Effector memory CD8-positive, alpha-beta T cell (primary cell): ENCODE measurements at regions not wholly inside any gene's neighbourhood (a gene's known extent, or its start where the extent isn't known, plus 50 kb on each side); places are given as distances from the start of the nearest gene placed in this dataset.
"Not testable (repeated sequence)": the region's sequence is repeated elsewhere in the genome, so short reads cannot be mapped to it uniquely, and the experiment has no call there.

Experiments used
- ATAC-seq: fragments of 150-1000 bp; cut with Tn5 transposase; replicated peaks from 2 replicates; pipeline ENCODE4 v1.10.0; 2021; ENCODE audit warnings: mild to moderate bottlenecking, moderate library complexity
- DNase-seq, 3 experiments: peaks; one replicate each; pipeline ENCODE4 v3.0.0; 2021
- H3K27ac Mint-ChIP-seq, 2 donors: one replicate each; pipeline ENCODE4 v1.8.0; 2022; ENCODE audit warnings: mild to moderate bottlenecking in 2 of 2, mixed read lengths in 2 of 2, moderate library complexity in 2 of 2
- H3K27me3 Mint-ChIP-seq, 2 donors: one replicate each; pipeline ENCODE4 v1.8.0; 2022; ENCODE audit warnings: mixed read lengths in 2 of 2
- H3K36me3 Mint-ChIP-seq: one replicate; pipeline ENCODE4 v1.8.0; 2022; ENCODE audit warnings: mild to moderate bottlenecking, moderate library complexity, mixed read lengths; ENCODE audit not compliant: insufficient read depth
- H3K4me1 Mint-ChIP-seq, 2 donors: one replicate each; pipeline ENCODE4 v1.8.0; 2022; ENCODE audit warnings: low read depth in 2 of 2, mixed read lengths in 2 of 2
- H3K4me3 Mint-ChIP-seq, 2 donors: one replicate each; pipeline ENCODE4 v1.8.0; 2022; ENCODE audit warnings: mild to moderate bottlenecking in 2 of 2, mixed read lengths in 2 of 2, moderate library complexity in 2 of 2
- H3K9me3 Mint-ChIP-seq, 2 donors: one replicate each; pipeline ENCODE4 v1.8.0; 2022; ENCODE audit warnings: mixed read lengths in 2 of 2

DNA sequence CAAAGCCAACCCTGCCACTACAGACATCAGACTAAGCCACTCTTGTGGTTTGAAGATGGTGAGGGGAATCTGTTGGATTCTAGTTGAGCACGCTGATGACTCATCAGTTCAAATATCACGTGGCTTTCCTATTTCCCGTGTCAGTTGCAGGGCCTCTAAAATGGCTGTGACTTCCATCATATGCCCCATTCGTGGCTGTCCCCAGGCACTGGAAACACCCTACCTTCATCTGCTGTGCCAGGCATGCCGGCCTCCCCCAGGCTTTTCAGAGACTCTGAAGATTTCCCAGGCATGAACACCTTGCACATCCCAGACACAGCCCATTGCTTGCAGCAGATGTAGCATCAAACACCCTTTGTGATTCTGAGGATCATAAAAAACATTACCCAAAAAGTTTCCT lies 659.9 kb downstream of the UQCRFS1 start:
- Mint-ChIP-seq H3K4me3 (no peak overlapping the region), H3K36me3 (no peaks in the 10 kb centered on the region), H3K27me3 (no peaks in the 10 kb centered on the region), H3K27ac (no peak overlapping the region), H3K4me1 (peaks cover 3 to 16% of the 10 kb centered on the region in 2 donors), H3K9me3 (peaks cover 0 to 5% of the 10 kb centered on the region in 2 donors)
- ATAC-seq (no peak), DNase-seq (no peak)

DNA sequence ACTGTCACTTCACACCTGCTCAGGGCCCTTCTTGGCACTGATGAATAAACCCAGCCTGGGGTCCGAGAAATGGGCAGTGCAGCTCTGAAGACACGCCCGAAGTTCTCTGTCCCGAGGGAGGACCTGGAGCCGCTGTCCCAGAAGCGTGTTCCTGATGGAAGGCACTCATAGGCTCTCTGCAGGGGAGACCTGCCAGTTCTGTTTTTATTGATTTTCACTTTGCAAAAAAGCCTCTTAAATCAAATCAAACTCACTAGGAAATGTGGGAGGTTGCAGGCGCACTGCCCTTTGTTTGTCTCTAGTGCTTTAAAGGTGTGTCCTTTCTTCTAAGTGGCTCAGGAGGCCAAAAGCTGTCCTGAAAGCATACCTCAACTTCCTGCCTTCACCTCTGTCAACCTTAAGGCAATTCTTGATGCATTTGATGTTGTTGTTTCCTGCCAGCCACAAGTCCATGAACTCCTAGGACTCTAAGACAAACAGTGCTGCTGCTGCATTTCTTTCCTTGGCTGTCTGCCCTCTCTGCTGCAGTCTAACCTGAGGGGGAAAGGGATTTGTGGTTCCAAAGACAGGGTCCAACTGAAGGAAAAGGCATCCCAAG lies 663.2 kb downstream of the UQCRFS1 start:
- DNase-seq (no peak), ATAC-seq (no peak)
- Mint-ChIP-seq H3K4me1 (peaks cover 3 to 16% of the 10 kb centered on the region in 2 donors), H3K27ac (no peak overlapping the region), H3K4me3 (no peak overlapping the region), H3K9me3 (peaks cover 5 to 7% of the 10 kb centered on the region in 2 donors), H3K36me3 (no peaks in the 10 kb centered on the region), H3K27me3 (no peaks in the 10 kb centered on the region)

DNA sequence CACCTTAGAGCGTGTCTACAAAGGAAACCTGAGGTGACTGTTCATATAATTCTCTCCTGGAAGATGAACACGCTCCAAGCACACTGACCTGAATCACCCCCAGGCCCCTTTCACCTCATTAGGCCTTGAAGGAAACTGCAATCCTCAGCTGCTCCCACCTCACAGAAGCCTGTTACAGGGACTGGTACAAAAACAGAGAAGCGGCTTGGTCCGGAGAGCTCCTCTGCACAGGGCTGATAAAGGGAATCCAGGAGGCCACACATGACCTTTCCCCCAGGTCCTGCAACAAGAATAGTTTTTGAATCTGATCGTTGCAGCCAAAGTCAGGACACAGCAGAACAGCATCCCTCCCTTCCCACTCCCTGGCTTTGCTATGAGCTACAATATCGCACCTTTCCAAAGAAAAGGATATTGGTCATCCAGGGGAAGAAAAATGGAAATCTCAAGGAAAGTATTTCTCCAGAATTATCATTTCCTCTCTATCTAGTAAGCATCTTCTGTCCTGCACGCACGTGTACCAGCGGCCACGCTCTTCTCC lies 666.7 kb downstream of the UQCRFS1 start:
- Mint-ChIP-seq H3K4me1 (peaks cover 0 to 5% of the 10 kb centered on the region in 2 donors), H3K36me3 (no peaks in the 10 kb centered on the region), H3K27ac (no peak overlapping the region), H3K4me3 (no peak overlapping the region), H3K27me3 (no peaks in the 10 kb centered on the region), H3K9me3 (peaks cover 0 to 12% of the 10 kb centered on the region in 2 donors)
- DNase-seq (no peak), ATAC-seq (no peak)

DNA sequence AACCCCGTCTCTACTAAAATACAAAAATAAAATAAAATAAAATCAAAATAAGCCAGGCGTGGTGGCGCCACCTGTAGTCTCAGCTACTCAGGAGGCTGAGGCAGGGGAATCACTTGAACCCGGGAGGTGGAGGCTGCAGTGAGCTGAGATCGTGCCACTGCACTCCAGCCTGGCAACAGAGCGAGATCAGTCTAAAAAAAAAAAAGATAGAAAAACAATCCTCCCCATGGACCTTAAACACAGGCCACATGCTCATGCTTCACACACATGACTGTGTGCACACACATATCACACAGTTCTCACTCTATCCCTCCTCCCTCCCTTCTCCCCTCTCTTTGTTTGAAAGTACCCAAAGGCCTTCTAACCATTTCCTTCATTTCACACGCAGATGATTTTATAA lies 667.6 kb downstream of the UQCRFS1 start:
- H3K9me3 Mint-ChIP-seq: peaks cover 0 to 18% of the 10 kb centered on the region in 2 donors
- not testable (repeated sequence) for H3K4me1 Mint-ChIP-seq, H3K36me3 Mint-ChIP-seq, H3K27me3 Mint-ChIP-seq, ATAC-seq, H3K4me3 Mint-ChIP-seq, DNase-seq, H3K27ac Mint-ChIP-seq

DNA sequence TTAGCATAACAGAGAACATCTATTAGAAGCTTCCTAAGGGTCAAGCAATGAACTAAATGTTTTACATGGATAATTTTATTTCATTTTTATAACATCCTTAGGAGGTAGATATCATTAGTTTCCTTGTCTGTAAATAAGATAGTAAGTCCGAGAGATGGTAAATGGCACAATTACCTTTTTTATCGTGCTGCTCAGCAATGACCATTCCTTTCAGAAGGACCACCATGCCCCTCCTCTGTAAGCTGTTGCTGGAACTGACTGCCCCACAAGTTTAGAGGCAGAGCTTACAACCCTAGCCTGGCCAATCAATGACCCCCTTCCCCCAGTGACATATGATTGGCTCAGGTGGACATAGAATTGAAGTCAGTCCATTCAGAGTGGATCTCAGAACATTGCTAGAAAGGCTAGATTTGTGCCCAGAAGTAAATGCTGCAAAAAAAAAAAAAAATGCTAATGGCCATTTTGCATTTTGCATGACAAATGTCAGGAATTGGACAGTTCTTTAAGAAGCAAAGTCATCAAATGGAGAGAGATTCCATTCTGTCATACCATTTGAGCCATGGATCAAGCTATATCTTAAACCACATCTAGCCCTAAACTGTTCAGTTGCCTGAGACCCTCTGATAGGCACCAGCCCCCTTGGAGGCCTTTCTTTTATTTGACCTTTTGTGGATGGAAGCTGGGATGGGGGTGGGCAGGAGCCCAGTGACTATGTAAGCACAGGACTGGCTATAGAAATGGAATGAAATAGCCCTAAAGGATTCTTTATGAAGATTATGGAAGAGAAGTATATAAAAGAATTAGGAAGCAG lies 668.3 kb downstream of the UQCRFS1 start:
- H3K36me3 Mint-ChIP-seq: no peaks in the 10 kb centered on the region
- H3K27ac Mint-ChIP-seq: no peak overlapping the region
- no peaks in the 10 kb centered on the region for H3K27me3 Mint-ChIP-seq
- H3K4me3 Mint-ChIP-seq: no peak overlapping the region
- ATAC-seq: no peak
- H3K4me1 Mint-ChIP-seq: peaks cover 0 to 5% of the 10 kb centered on the region in 2 donors
- H3K9me3 Mint-ChIP-seq: peaks cover 0 to 18% of the 10 kb centered on the region in 2 donors
- no peak for DNase-seq

DNA sequence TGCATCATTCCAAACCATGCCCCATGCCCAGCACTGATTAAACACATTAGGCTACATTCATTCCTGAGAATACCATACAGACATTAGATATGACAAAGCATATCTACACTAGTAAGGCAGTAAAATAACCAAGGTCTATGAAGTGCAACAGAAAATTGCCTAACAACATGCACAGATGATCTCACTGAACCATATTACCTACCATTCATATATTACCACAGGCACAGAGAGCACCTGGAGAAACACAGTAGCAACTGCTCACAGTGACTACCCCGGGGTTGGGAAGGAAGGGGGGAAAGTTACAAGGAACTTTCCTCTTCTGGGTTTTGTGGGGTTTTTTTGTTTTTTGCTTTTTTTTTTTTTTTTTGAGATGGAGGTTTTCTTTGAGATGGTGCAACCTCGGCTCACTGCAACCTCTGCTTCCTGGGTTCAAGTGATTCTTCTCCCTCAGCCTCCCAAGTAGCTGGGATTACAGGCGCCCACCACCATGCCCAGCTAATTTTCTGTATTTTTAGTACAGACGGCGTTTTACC lies 669.6 kb downstream of the UQCRFS1 start:
- Mint-ChIP-seq H3K36me3 (no peaks in the 10 kb centered on the region), H3K4me3 (no peak overlapping the region), H3K4me1 (peaks cover 0 to 5% of the 10 kb centered on the region in 2 donors), H3K27ac (no peak overlapping the region), H3K27me3 (no peaks in the 10 kb centered on the region), H3K9me3 (peaks cover 0 to 18% of the 10 kb centered on the region in 2 donors)
- no peak for ATAC-seq
- no peak for DNase-seq

DNA sequence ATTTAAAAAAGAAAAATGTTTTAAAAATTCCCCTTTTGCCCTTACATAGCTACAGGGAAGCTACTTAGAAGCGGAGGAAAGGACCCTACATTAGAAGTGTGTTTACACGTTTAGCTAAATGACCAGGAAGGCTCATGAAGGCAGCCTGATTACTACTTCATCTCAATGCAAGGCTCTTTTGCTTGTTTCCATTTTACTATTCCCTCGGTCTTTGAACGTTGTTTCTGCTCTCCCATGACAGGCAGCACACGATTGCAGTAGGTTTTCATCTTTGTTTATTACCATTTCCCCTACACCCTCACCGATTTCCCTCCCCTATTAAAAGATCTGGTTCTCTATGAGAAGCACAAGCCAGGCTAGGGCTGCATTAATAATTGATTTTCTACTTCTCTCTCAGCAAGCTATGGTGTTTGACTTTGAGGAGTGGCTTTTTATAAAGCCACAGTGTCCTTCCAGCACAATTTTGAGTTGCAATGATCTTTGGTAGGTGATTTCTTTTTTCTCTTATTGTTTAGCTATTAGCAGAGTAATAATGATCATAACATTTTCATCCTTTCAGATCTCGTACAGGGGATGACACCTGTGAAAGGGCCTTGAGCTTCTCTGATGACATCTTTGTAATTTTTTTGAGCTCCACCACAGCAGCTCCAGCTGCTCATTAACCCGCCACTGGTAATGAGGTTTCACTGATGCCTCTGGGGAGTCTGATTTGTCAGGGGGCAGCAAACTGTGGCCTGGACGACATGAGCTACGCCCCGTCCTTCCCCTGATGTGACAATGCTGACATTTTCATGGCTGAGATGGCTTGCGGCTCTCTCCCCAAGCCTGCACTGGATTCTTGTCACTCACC lies 670.3 kb downstream of the UQCRFS1 start:
- Mint-ChIP-seq H3K4me1 (peaks cover 0 to 5% of the 10 kb centered on the region in 2 donors), H3K27me3 (no peaks in the 10 kb centered on the region), H3K9me3 (peaks cover 0 to 18% of the 10 kb centered on the region in 2 donors), H3K36me3 (no peaks in the 10 kb centered on the region), H3K4me3 (no peak overlapping the region), H3K27ac (no peak overlapping the region)
- ATAC-seq (no peak), DNase-seq (no peak)

DNA sequence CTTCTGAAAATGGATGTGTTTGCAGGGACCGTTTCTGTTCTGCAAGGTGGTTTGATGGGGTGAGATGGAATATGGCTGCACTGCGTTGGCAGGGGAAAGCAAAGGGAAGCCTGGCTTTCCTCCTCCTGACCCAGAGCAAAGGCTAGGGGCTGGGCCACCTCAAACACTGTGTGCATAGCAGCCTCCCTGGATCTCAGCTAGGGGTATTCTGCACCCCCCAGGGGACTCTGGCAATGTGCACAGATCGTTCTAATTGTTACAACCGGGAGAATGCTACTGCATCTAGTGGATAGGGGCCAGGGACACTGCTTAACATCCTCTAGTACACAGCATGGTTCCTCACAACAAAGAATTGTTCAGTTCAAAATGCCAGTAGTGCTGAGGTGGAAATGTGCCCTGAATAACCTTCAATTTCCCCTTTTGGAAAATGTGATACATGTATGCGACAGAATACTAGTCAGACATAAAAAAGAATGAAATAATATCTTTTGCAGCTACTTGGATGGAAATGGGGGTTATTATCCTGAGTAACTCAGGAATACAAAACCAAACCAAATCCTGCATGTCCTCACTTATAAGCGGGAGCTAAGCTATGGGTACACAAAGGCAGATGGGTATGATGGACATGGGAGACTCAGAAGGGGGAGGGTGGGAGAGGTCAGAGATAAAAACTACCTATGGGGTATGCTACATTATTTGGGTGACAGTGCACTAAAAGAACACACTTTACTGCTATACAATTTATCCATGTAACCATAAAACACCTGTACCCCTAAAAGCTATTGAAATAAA lies 671.2 kb downstream of the UQCRFS1 start:
- no peak for ATAC-seq
- no peak for DNase-seq
- no peak overlapping the region for H3K4me3 Mint-ChIP-seq

DNA sequence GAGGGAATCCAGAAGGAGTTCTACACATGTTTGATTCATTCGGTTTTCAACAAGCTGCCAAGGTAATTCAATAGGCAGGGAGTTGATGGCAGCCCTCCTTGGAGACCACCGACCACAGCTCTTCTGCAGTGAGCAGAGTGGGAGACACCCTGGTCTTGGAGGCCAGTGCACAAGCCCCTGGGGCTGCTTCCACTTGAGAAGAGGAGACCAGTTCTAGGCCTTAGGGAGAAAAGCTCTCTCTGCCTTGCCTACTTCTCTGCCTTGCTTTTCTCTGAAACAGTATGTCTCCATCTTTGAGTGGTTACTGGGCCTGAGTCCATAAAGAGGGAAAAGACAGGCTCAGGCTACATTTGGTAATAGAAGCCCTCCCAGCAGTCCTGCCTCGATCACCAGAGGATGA lies 671.9 kb downstream of the UQCRFS1 start:
- Mint-ChIP-seq H3K9me3 (peaks cover 0 to 10% of the 10 kb centered on the region in 2 donors), H3K27me3 (no peaks in the 10 kb centered on the region), H3K4me1 (peaks cover 0 to 5% of the 10 kb centered on the region in 2 donors), H3K27ac (no peak overlapping the region), H3K4me3 (no peak overlapping the region), H3K36me3 (no peaks in the 10 kb centered on the region)
- ATAC-seq (no peak), DNase-seq (no peak)

More for the DNA sequence above, 671.2 kb downstream of the UQCRFS1 start:
- Mint-ChIP-seq H3K9me3 (peaks cover 0 to 16% of the 10 kb centered on the region in 2 donors), H3K4me1 (peaks cover 0 to 5% of the 10 kb centered on the region in 2 donors), H3K27me3 (no peaks in the 10 kb centered on the region), H3K36me3 (no peaks in the 10 kb centered on the region), H3K27ac (no peak overlapping the region)

DNA sequence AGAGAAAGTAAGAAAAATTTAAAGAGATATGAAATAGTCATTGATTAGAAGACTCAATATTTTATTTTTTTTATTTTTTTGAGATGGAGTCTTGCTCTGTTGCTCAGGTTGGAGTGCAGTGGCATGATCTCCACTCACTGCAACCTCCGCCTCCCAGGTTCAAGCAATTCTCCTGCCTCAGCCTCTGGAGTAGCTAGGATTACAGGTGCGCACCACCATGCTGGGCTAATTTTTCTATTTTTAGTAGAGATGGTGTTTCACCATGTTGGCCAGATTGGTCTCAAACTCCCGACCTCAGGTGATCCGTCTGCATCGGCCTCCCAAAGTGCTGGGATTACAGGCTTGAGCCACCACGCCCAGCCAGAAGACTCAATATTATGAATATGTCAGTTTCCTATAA lies 672.6 kb downstream of the UQCRFS1 start:
- H3K36me3 Mint-ChIP-seq, H3K27ac Mint-ChIP-seq, H3K4me1 Mint-ChIP-seq, DNase-seq, ATAC-seq, H3K4me3 Mint-ChIP-seq, H3K27me3 Mint-ChIP-seq: not testable (repeated sequence)
- H3K9me3 Mint-ChIP-seq: peaks cover 0 to 15% of the 10 kb centered on the region in 2 donors

DNA sequence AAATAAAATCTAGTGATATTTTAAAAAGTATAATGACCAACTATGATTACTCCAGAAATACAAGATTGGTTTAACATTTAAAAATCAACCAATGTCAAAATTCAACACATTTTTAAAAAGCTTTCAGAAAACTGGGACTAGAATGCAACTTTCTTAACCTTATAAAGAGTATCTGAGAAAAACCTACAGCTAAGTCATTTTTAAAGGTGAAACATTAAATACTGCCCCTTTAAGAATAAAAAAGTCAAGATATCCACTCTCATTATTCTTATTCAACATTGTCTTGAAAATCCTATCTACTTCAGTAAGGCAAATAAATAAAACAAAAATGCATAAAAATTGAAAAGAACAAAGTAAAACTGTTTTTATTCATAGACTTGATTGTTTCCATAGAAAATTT lies 673.2 kb downstream of the UQCRFS1 start:
- H3K4me3 Mint-ChIP-seq: no peak overlapping the region
- H3K9me3 Mint-ChIP-seq: peaks cover 0 to 18% of the 10 kb centered on the region in 2 donors
- no peaks in the 10 kb centered on the region for H3K27me3 Mint-ChIP-seq
- H3K27ac Mint-ChIP-seq: no peak overlapping the region
- ATAC-seq: no peak
- no peaks in the 10 kb centered on the region for H3K36me3 Mint-ChIP-seq
- no peak for DNase-seq
- peaks cover 0 to 5% of the 10 kb centered on the region in 2 donors for H3K4me1 Mint-ChIP-seq

DNA sequence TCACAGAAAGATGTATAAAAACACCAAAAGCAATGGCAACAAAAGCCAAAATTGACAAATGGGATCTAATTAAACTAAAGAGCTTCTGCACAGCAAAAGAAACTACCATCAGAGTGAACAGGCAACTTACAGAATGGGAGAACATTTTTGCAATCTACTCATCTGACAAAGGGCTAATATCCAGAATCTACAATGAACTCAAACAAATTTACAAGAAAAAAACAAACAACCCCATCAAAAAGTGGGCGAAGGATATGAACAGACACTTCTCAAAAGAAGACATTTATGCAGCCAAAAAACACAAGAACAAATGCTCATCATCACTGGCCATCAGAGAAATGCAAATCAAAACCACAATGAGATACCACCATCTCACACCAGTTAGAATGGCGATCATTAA lies 674.4 kb downstream of the UQCRFS1 start:
- not testable (repeated sequence) for H3K27me3 Mint-ChIP-seq, H3K4me1 Mint-ChIP-seq, H3K4me3 Mint-ChIP-seq, ATAC-seq, H3K36me3 Mint-ChIP-seq, H3K27ac Mint-ChIP-seq, DNase-seq
- H3K9me3 Mint-ChIP-seq: peaks cover 0 to 18% of the 10 kb centered on the region in 2 donors
